Trophoblast cell (in vitro differentiated cells and primary cell): ENCODE measurements at regions not wholly inside any gene's neighbourhood (a gene's known extent, or its start where the extent isn't known, plus 50 kb on each side); places are given as distances from the start of the nearest gene placed in this dataset.
A peak's percentile ranks its signal among the peaks of the same experiment; 100 is the strongest.

ENCODE experiments used
- DNase-seq, 2 donors: peaks; one replicate each; pipeline ENCODE4 v3.0.0-alpha.2; 2016
- H2AFZ ChIP-seq: 2 replicates; pipeline ENCODE4 v1.6.1; 2013; ENCODE audit warnings: low read length, moderate library complexity, mild to moderate bottlenecking; ENCODE audit not compliant: insufficient read depth, poor library complexity
- H2AK5ac ChIP-seq: 2 replicates; pipeline ENCODE4 v1.6.1; 2013; ENCODE audit warnings: mild to moderate bottlenecking, low read length
- H2BK120ac ChIP-seq: 2 replicates; pipeline ENCODE4 v1.6.1; 2013; ENCODE audit warnings: low read length, mild to moderate bottlenecking, moderate library complexity; ENCODE audit not compliant: insufficient read depth, poor library complexity
- H2BK12ac ChIP-seq: 2 replicates; pipeline ENCODE4 v1.6.1; 2013; ENCODE audit warnings: mild to moderate bottlenecking, low read length, moderate library complexity
- H2BK5ac ChIP-seq: 2 replicates; pipeline ENCODE4 v1.6.1; 2013; ENCODE audit warnings: low read length, low read depth, moderate library complexity, mild to moderate bottlenecking; ENCODE audit not compliant: poor library complexity
- H3K14ac ChIP-seq: 2 replicates; pipeline ENCODE4 v1.6.1; 2013; ENCODE audit warnings: mild to moderate bottlenecking, low read length
- H3K18ac ChIP-seq: 2 replicates; pipeline ENCODE4 v1.6.1; 2013; ENCODE audit warnings: mild to moderate bottlenecking, low read length
- H3K23ac ChIP-seq: 2 replicates; pipeline ENCODE4 v1.6.1; 2013; ENCODE audit warnings: low read length
- H3K27ac ChIP-seq: 2 replicates; pipeline ENCODE4 v1.5.1; 2013; ENCODE audit warnings: low read depth, mild to moderate bottlenecking, inconsistent platforms, low read length, moderate library complexity
- H3K27me3 ChIP-seq: 2 replicates; pipeline ENCODE4 v1.6.1; 2013; ENCODE audit warnings: inconsistent platforms, mild to moderate bottlenecking, low read length, moderate library complexity; ENCODE audit not compliant: insufficient read depth
- H3K36me3 ChIP-seq, 2 experiments: 1 replicate in 1 of 2; 2 replicates in 1 of 2; pipeline ENCODE4 v1.6.1; 2013; ENCODE audit warnings: low read length in 2 of 2, mild to moderate bottlenecking in 2 of 2, moderate library complexity in 1 of 2; ENCODE audit not compliant: insufficient read depth in 2 of 2, control insufficient read depth in 1 of 2
- H3K4ac ChIP-seq: 2 replicates; pipeline ENCODE4 v1.6.1; 2013; ENCODE audit warnings: low read depth, mild to moderate bottlenecking, low read length, moderate library complexity
- H3K4me1 ChIP-seq, 2 experiments: 1 replicate in 1 of 2; 2 replicates in 1 of 2; pipeline ENCODE4 v1.6.1; 2013; ENCODE audit warnings: low read length in 2 of 2, mild to moderate bottlenecking in 2 of 2, moderate library complexity in 1 of 2; ENCODE audit not compliant: insufficient read depth in 2 of 2, control insufficient read depth in 1 of 2
- H3K4me2 ChIP-seq: 2 replicates; pipeline ENCODE4 v1.6.1; 2013; ENCODE audit warnings: inconsistent platforms, mild to moderate bottlenecking, low read length, moderate library complexity
- H3K4me3 ChIP-seq: 2 replicates; pipeline ENCODE4 v1.5.1; 2013; ENCODE audit warnings: mild to moderate bottlenecking, low read depth, low read length, inconsistent platforms
- H3K79me1 ChIP-seq: one replicate; pipeline ENCODE4 v1.6.1; 2013; ENCODE audit warnings: low read length
- H3K79me2 ChIP-seq: 2 replicates; pipeline ENCODE4 v1.6.1; 2013; ENCODE audit warnings: low read length, mild to moderate bottlenecking; ENCODE audit not compliant: control insufficient read depth, insufficient read depth, poor library complexity
- H3K9ac ChIP-seq: 2 replicates; pipeline ENCODE4 v1.6.1; 2013; ENCODE audit warnings: mild to moderate bottlenecking, low read length
- H3K9me3 ChIP-seq: 2 replicates; pipeline ENCODE4 v1.6.1; 2013; ENCODE audit warnings: low read depth, mild to moderate bottlenecking, control low read depth, inconsistent platforms, low read length; ENCODE audit not compliant: insufficient read depth
- H4K12ac ChIP-seq: 2 replicates; pipeline ENCODE4 v1.6.1; 2013; ENCODE audit warnings: low read depth, mild to moderate bottlenecking, low read length, moderate library complexity
- H4K8ac ChIP-seq: 2 replicates; pipeline ENCODE4 v1.6.1; 2013; ENCODE audit warnings: low read depth, mild to moderate bottlenecking, low read length, moderate library complexity
- H4K91ac ChIP-seq: one replicate; pipeline ENCODE4 v1.6.1; 2013; ENCODE audit warnings: low read depth, mild to moderate bottlenecking, low read length, moderate library complexity
- WGBS: extraction: QIAGEN DNeasy Blood & Tissue Kit; methylation state at CpG from one replicate; pipeline ENCODE4 v1.1.7; 2013; ENCODE audit warnings: missing lambda C conversion rate; ENCODE audit not compliant: insufficient read length, insufficient coverage; ENCODE audit errors: extremely low coverage; 5-methylcytosine and 5-hydroxymethylcytosine counted together

DNA sequence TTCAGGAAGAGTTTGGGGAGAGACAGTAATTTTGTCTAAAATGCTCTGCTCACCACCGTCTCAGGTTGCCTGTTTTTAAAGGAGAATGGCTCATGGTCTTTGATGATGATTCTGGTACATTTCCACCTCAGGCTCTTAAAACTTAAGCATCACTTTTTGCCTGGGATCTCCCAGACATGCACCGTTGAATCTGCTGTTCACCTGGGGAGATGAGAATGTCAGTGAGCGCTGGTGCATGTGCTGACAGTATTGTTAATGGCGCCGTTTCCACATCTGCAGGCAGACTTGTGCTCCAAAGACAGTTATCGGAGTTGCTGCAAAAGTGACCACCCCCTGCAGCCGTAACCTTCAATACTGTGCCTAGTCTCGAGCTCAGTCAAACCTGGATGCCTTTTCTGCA, 219.0 kb upstream of the TPM1 start:
- DNase-seq, result no peak
- Histone ChIP-seq H3K27me3 (no peaks in the 10 kb centered on the region), H2BK5ac (no peak overlapping the region), H3K27ac (peak overlapping the region; percentile 15), H2AK5ac (no peak overlapping the region), H2BK120ac (no peak overlapping the region), H3K9ac (no peak overlapping the region), H2AFZ (no peak overlapping the region), H3K4me3 (no peak overlapping the region), H3K4me2 (no peak overlapping the region), H3K4ac (no peak overlapping the region), H3K79me1 (peaks cover 4% of the 10 kb centered on the region), H4K12ac (no peak overlapping the region), H3K79me2 (no peaks in the 10 kb centered on the region), H3K9me3 (no peaks in the 10 kb centered on the region), H2BK12ac (no peak overlapping the region), H3K4me1 (peaks cover 7% of the 10 kb centered on the region in 2 experiments), H3K18ac (no peak overlapping the region), H4K91ac (no peak overlapping the region), H3K36me3 (peaks cover 24 to 48% of the 10 kb centered on the region in 2 experiments), H3K23ac (no peak overlapping the region), H3K14ac (no peak overlapping the region), H4K8ac (no peak overlapping the region)
- no CpG with 5 or more reads among the region's 8 CpGs for WGBS

DNA sequence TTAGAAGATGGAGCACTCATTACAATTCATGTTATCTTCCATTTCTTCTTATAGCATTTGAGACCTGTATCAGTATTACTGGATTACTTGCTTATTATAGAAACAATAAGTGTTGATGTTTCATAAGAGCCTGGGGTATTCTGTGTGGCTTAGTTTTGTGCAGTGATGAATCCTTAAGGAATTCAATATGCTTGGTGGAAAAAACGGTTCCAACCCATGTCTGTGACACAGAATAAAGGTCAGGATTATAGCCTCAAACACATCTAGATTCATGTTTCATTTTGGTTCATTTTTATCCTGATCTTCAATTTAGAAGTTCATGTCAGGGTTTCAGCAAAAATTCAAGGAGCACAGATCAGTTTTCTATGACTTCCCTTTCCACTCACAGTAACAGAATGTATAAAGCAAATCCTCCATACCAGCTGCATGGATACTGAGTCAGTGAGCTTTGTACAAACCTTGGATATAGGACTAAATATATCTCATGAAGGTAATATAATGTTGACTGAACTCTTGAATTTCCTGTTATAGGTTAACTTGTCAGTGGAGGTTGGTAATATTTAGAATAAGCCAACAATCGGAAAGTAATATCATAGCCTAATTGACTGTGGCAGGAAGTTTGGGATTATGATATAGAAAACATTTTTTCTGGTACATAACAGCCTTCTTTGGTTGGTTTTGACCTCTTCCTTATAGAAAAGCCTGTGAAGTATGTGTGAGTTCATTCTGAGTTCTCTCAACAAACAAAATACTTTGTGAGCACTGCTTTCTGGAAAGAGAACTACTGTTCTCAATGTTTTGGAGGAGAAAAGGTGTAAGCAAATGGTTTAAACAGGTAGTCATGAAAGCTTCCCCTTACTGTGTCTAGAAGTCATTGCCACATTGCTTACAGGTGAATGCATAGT, 218.2 kb upstream of the TPM1 start:
- Histone ChIP-seq H3K4ac (no peak overlapping the region), H3K27ac (no peak overlapping the region), H4K12ac (no peak overlapping the region), H2AFZ (no peak overlapping the region), H3K9ac (no peak overlapping the region), H3K14ac (no peak overlapping the region), H2AK5ac (no peak overlapping the region), H3K4me2 (no peak overlapping the region), H2BK120ac (no peak overlapping the region), H3K23ac (no peak overlapping the region), H2BK5ac (no peak overlapping the region), H3K9me3 (no peaks in the 10 kb centered on the region), H3K4me3 (no peak overlapping the region), H3K79me1 (peaks cover 4% of the 10 kb centered on the region), H3K4me1 (peaks cover 7% of the 10 kb centered on the region in 2 experiments), H3K79me2 (no peaks in the 10 kb centered on the region), H3K36me3 (peaks cover 22 to 46% of the 10 kb centered on the region in 2 experiments), H3K18ac (no peak overlapping the region), H2BK12ac (no peak overlapping the region), H3K27me3 (no peaks in the 10 kb centered on the region), H4K8ac (no peak overlapping the region), H4K91ac (no peak overlapping the region)
- DNase-seq, result no peak
- WGBS, result no CpG with 5 or more reads among the region's 2 CpGs

DNA sequence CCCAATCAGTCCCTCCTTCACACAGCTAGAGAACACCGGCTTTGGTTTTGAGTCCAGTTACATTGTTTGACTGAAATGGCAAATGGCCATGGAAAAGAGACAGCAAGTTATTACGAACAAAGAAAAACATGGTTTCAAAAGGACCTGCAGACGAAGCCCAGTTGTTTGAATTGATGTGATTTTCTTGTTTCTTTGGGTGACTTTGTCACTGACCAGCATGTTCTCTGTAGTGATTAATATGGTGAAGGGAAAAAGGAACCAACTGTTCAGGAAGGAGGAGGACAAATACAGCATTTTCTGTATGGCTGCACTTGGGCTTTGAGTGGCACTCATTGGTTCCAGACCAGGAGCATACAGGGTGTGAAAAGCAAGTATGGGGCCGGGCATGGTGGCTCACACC, 217.4 kb upstream of the TPM1 start:
- Histone ChIP-seq H4K91ac (no peak overlapping the region), H2BK5ac (no peak overlapping the region), H3K79me2 (peaks cover 2% of the 10 kb centered on the region), H3K36me3 (peaks cover 18 to 40% of the 10 kb centered on the region in 2 experiments), H3K23ac (no peak overlapping the region), H3K18ac (no peak overlapping the region), H3K14ac (no peak overlapping the region), H3K27ac (no peak overlapping the region), H2BK12ac (peak overlapping the region; percentile 8), H3K4me2 (no peak overlapping the region), H3K9ac (no peak overlapping the region), H2BK120ac (no peak overlapping the region), H2AFZ (no peak overlapping the region), H3K79me1 (peaks cover 6% of the 10 kb centered on the region), H3K4me3 (no peak overlapping the region), H4K12ac (no peak overlapping the region), H3K4me1 (peaks cover 4 to 5% of the 10 kb centered on the region in 2 experiments), H4K8ac (no peak overlapping the region), H2AK5ac (no peak overlapping the region), H3K9me3 (no peaks in the 10 kb centered on the region), H3K4ac (no peak overlapping the region), H3K27me3 (no peaks in the 10 kb centered on the region)
- DNase-seq, result no peak
- no CpG with 5 or more reads among the region's 4 CpGs for WGBS

DNA sequence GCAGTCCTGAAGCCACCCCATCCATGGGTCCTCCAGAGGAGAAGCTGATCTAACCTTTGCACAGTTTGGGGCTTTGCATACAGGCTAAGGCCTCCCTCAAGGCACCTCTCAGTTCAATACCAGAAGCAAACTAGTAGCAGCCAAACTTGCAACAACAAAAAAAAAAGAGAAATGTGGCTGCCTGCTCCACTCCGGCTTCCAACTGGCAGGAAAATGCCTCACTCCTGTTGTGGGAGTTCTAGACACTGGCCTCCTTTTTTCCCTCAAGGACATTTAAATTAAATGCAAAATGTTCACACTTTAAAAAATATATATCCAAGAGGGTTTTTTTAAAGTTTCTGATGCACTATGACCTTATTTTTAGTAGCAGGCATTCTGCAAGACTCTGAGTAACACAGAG, 216.0 kb upstream of the TPM1 start:
- no peak overlapping the region for H3K27ac ChIP-seq
- WGBS, result no CpG with 5 or more reads among the region's 1 CpG
- no peak overlapping the region for H3K4me2 ChIP-seq
- H3K36me3 ChIP-seq, result peaks cover 14 to 30% of the 10 kb centered on the region in 2 experiments
- H2BK12ac ChIP-seq, result no peak overlapping the region
- H2BK5ac ChIP-seq, result no peak overlapping the region
- H2BK120ac ChIP-seq, result no peak overlapping the region
- H3K79me1 ChIP-seq, result peaks cover 7% of the 10 kb centered on the region
- H2AK5ac ChIP-seq, result no peak overlapping the region
- H3K4me1 ChIP-seq, result peaks cover 0 to 5% of the 10 kb centered on the region in 2 experiments
- no peak overlapping the region for H3K23ac ChIP-seq
- H4K12ac ChIP-seq, result no peak overlapping the region
- no peaks in the 10 kb centered on the region for H3K9me3 ChIP-seq
- peaks cover 4% of the 10 kb centered on the region for H3K79me2 ChIP-seq
- no peak overlapping the region for H2AFZ ChIP-seq
- no peak for DNase-seq
- no peak overlapping the region for H3K4ac ChIP-seq
- peak overlapping the region; percentile 20 for H3K18ac ChIP-seq
- H4K8ac ChIP-seq, result peak overlapping the region; percentile 6
- no peak overlapping the region for H3K9ac ChIP-seq
- no peak overlapping the region for H4K91ac ChIP-seq
- H3K27me3 ChIP-seq, result no peaks in the 10 kb centered on the region
- H3K4me3 ChIP-seq, result no peak overlapping the region
- H3K14ac ChIP-seq, result peak overlapping the region; percentile 21
